ENCODE measurements at regions not wholly inside any gene's neighbourhood (a gene's known extent, or its start where the extent isn't known, plus 50 kb on each side); places are given as distances from the start of the nearest gene placed in this dataset.
"Not testable (repeated sequence)": the region's sequence is repeated elsewhere in the genome, so short reads cannot be mapped to it uniquely, and the experiment has no call there.

- no peak for DNase-seq (ENCODE audit: low read depth)
These were observed 61.1 kb upstream of the SEM1 start for GRCh38 chr7:96770758-96771157.

- DNase-seq (ENCODE audit: low read depth) = no peak
These were observed 62.6 kb upstream of the SEM1 start for GRCh38 chr7:96772139-96772694.

- no peak for DNase-seq (ENCODE audit: low read depth)
These were observed 63.8 kb upstream of the SEM1 start for GRCh38 chr7:96773483-96773882.

- no peak for DNase-seq (ENCODE audit: low read depth)
These were observed 64.7 kb upstream of the SEM1 start for GRCh38 chr7:96774358-96774757.

GRCh38 chr7:96775046-96775445 lies 65.4 kb upstream of the SEM1 start:
- DNase-seq (ENCODE audit: low read depth) = no peak

GRCh38 chr7:96778263-96778662 lies 68.6 kb upstream of the SEM1 start:
- no peak for DNase-seq (ENCODE audit: low read depth)

GRCh38 chr7:96781919-96782318 lies 72.3 kb upstream of the SEM1 start:
- no peak for DNase-seq (ENCODE audit: low read depth)

- not testable (repeated sequence) for DNase-seq (ENCODE audit: low read depth)
These were observed 73.1 kb upstream of the SEM1 start for GRCh38 chr7:96782686-96783298.

- no peak for DNase-seq (ENCODE audit: low read depth)
These were observed 75.0 kb upstream of the SEM1 start for GRCh38 chr7:96784597-96784996.

GRCh38 chr7:96786261-96786997 lies 76.8 kb upstream of the SEM1 start:
- no peak for DNase-seq (ENCODE audit: low read depth)

- no peak for DNase-seq (ENCODE audit: low read depth)
These were observed 77.4 kb upstream of the SEM1 start for GRCh38 chr7:96786998-96787395.

- DNase-seq (ENCODE audit: low read depth) = no peak
These were observed 80.3 kb upstream of the SEM1 start for GRCh38 chr7:96789914-96790313.

- no peak for DNase-seq (ENCODE audit: low read depth)
These were observed 82.5 kb upstream of the SEM1 start for GRCh38 chr7:96792115-96792514.

GRCh38 chr7:96794063-96794462 lies 84.4 kb upstream of the SEM1 start:
- no peak for DNase-seq (ENCODE audit: low read depth)

- DNase-seq (ENCODE audit: low read depth) = no peak
These were observed 90.5 kb upstream of the SEM1 start for GRCh38 chr7:96800122-96800521.

- no peak for DNase-seq (ENCODE audit: low read depth)
These were observed 91.2 kb upstream of the SEM1 start for GRCh38 chr7:96800824-96801223.

- DNase-seq (ENCODE audit: low read depth) = no peak
These were observed 109.6 kb upstream of the SEM1 start for GRCh38 chr7:96819111-96819700.

GRCh38 chr7:96821131-96821530 lies 111.5 kb upstream of the SEM1 start:
- DNase-seq (ENCODE audit: low read depth) = not testable (repeated sequence)

- DNase-seq (ENCODE audit: low read depth) = no peak
These were observed 113.2 kb upstream of the SEM1 start for GRCh38 chr7:96822824-96823223.

GRCh38 chr7:96823274-96823673 lies 113.6 kb upstream of the SEM1 start:
- DNase-seq (ENCODE audit: low read depth) = peak; percentile 6

GRCh38 chr7:96824686-96825085 lies 115.0 kb upstream of the SEM1 start:
- DNase-seq (ENCODE audit: low read depth) = no peak

GRCh38 chr7:96825285-96825684 lies 115.6 kb upstream of the SEM1 start:
- DNase-seq (ENCODE audit: low read depth) = no peak

GRCh38 chr7:96826089-96826488 lies 116.4 kb upstream of the SEM1 start:
- DNase-seq (ENCODE audit: low read depth) = no peak

All from EH (cell line).